K562 (cell line): ENCODE measurements at regions not wholly inside any gene's neighbourhood (a gene's known extent, or its start where the extent isn't known, plus 50 kb on each side); places are given as distances from the start of the nearest gene placed in this dataset.

Experiments
- ATAC-seq: fragments of 200-7000 bp; cut with Tn5 transposase; 3 replicates; pipeline ENCODE4 v1.9.1; 2020; ENCODE audit warnings: moderate library complexity
- BruUV-seq: library from RNA; stranded (reverse); fragments of 400-500 nt; replicated peaks from 2 replicates; lab custom pipeline; 2021; lab: Mats Ljungman, UMichigan
- CTCF ChIA-PET: fragments of 300-600 bp; formaldehyde crosslinking; extraction: SDS; loops from one replicate; lab custom pipeline; 2021; ENCODE audit warnings: low intra/inter-chr PET ratio; lab: Yijun Ruan, JAX
- POLR2A ChIA-PET: fragments of 300-600, 350-650 bp; sonication (Branson Sonifier 250); formaldehyde crosslinking; extraction: SDS; loops from one replicate; lab custom pipeline; 2021; ENCODE audit warnings: antibody characterized with exemption, inconsistent platforms; lab: Yijun Ruan, JAX
- DNase-seq, 4 experiments: peaks; one replicate each; pipeline versions ENCODE4 v3.0.0 to v3.0.0-alpha.2; 2011 to 2018; ENCODE audit warnings: low spot score in 3 of 4, mixed read lengths in 3 of 4; ENCODE audit errors: extremely low read depth in 1 of 4
- FAIRE-seq: peaks from 2 replicates; lab custom pipeline; 2011; peaks lifted over from hg19 to GRCh38; lab: Jason Lieb, UNC
- H2AFZ ChIP-seq: 2 replicates; pipeline ENCODE4 v1.6.0; 2011; ENCODE audit warnings: low read depth, low read length, control low read depth, inconsistent platforms
- H3K27ac ChIP-seq: fragments of 200-600 bp; 3 replicates; pipeline ENCODE4 v1.8.0; 2011; ENCODE audit warnings: low read depth, mild to moderate bottlenecking, control low read depth, inconsistent platforms, low read length, moderate library complexity, mixed read lengths; ENCODE audit errors: extremely low read depth
- H3K27me3 ChIP-seq, 2 experiments: fragments of 300-600 bp in 1 of 2; 2 replicates in 1 of 2; 3 replicates in 1 of 2; pipeline versions ENCODE4 v1.6.0 to v1.8.0; 2011; ENCODE audit warnings: inconsistent platforms in 2 of 2, low read length in 2 of 2, mild to moderate bottlenecking in 1 of 2, mixed read lengths in 1 of 2, moderate library complexity in 1 of 2; ENCODE audit not compliant: control insufficient read depth in 2 of 2, insufficient read depth in 2 of 2
- H3K36me3 ChIP-seq: fragments of 300-600 bp; 3 replicates; pipeline ENCODE4 v1.8.0; 2011; ENCODE audit warnings: mild to moderate bottlenecking, low read length, inconsistent platforms; ENCODE audit not compliant: control insufficient read depth, insufficient read depth
- H3K4me1 ChIP-seq, 2 experiments: fragments of 200-600 bp in 1 of 2; replicated peaks in 1 of 2; 2 replicates in 1 of 2; 3 replicates in 1 of 2; pipeline versions ENCODE4 v1.5.1 to v1.8.0; 2011; ENCODE audit warnings: inconsistent platforms in 2 of 2, low read length in 2 of 2, mild to moderate bottlenecking in 1 of 2, mixed read lengths in 1 of 2, moderate library complexity in 1 of 2; ENCODE audit not compliant: control insufficient read depth in 2 of 2, insufficient read depth in 2 of 2
- H3K4me2 ChIP-seq: 2 replicates; pipeline ENCODE4 v1.6.1; 2011; ENCODE audit warnings: low read length, control low read depth, inconsistent platforms, mixed read lengths; ENCODE audit not compliant: insufficient read depth
- H3K4me3 ChIP-seq: fragments of 200-600 bp; sonication (generic), shearing (Covaris generic); 2 replicates; pipeline ENCODE4 v1.5.1; 2016; ENCODE audit warnings: control low read depth, inconsistent platforms
- H3K79me2 ChIP-seq: fragments of 200-600 bp; 3 replicates; pipeline ENCODE4 v1.8.0; 2011; ENCODE audit warnings: low read length, inconsistent platforms; ENCODE audit not compliant: control insufficient read depth, insufficient read depth
- H3K9ac ChIP-seq, 2 experiments: 2 replicates each; pipeline versions ENCODE4 v1.6.0 to v1.6.1; 2011; ENCODE audit warnings: low read depth in 2 of 2, low read length in 2 of 2, control low read depth in 1 of 2, inconsistent platforms in 1 of 2, mild to moderate bottlenecking in 1 of 2, mixed read lengths in 1 of 2; ENCODE audit not compliant: insufficient read depth in 1 of 2
- H3K9me1 ChIP-seq: one replicate; pipeline ENCODE4 v1.6.0; 2011; ENCODE audit warnings: inconsistent platforms, mild to moderate bottlenecking, low read length, moderate library complexity; ENCODE audit not compliant: control insufficient read depth, insufficient read depth
- H3K9me3 ChIP-seq: replicated peaks from 2 replicates; pipeline ENCODE4 v1.5.1; 2011; ENCODE audit warnings: low read depth, low read length, inconsistent platforms; ENCODE audit not compliant: control insufficient read depth, insufficient read depth
- H4K20me1 ChIP-seq: replicated peaks from 2 replicates; pipeline ENCODE4 v1.6.1; 2011; ENCODE audit warnings: low read length, inconsistent platforms, mixed read lengths; ENCODE audit not compliant: control insufficient read depth, insufficient read depth
- ARID1B ChIP-seq: fragments of 450-650 bp; IDR thresholded peaks from 2 replicates; pipeline ENCODE4 v1.6.1; 2016; ENCODE audit warnings: antibody characterized with exemption, mild to moderate bottlenecking, inconsistent platforms
- ERF ChIP-seq: fragments of 450-650 bp; formaldehyde crosslinking; IDR thresholded peaks from 2 replicates; pipeline ENCODE4 v1.4.0; 2020; ENCODE audit warnings: mild to moderate bottlenecking, mixed read lengths
- FOS ChIP-seq: IDR thresholded peaks from 3 replicates; pipeline ENCODE4 v1.6.1; 2011; ENCODE audit not compliant: insufficient read length; ENCODE audit errors: extremely low read depth
- GTF2E2 ChIP-seq: fragments of 200-800 bp; sonication (Bioruptor generic); IDR thresholded peaks from 2 replicates; pipeline ENCODE4 v1.6.1; 2016; ENCODE audit warnings: missing genetic modification characterization, missing compliant biosample characterization
- L3MBTL2 ChIP-seq: fragments of 450-650 bp; IDR thresholded peaks from 2 replicates; pipeline ENCODE4 v1.6.1; 2016; ENCODE audit warnings: mild to moderate bottlenecking, moderate library complexity
- ZNF311 ChIP-seq: fragments of 250-450 bp; sonication (Bioruptor Pico); IDR thresholded peaks from 2 replicates; pipeline ENCODE4 v1.4.0; 2020; ENCODE audit warnings: mild to moderate bottlenecking, moderate library complexity
- WGBS: fragments of 100-300 bp; shearing (Covaris generic); methylation state at CpG from one replicate; pipeline ENCODE4 v1.1.6; 2016; ENCODE audit warnings: low coverage, mixed read lengths; ENCODE audit not compliant: insufficient coverage; ENCODE audit errors: missing lambda C conversion rate; 5-methylcytosine and 5-hydroxymethylcytosine counted together
- in situ Hi-C: fragments of 300-500 bp; cut with MboI; formaldehyde crosslinking; loops from 4 replicates; pipeline ENCODE4 v1.15.0; 2018; ENCODE audit warnings: inconsistent platforms, mixed read lengths
- intact Hi-C: fragments of 100-400 bp; cut with micrococcal nuclease; formaldehyde crosslinking; loops from 2 replicates; pipeline ENCODE4 v1.14.2; 2022
- TF ChIP-seq, protein P1 (sequence below): fragments of 450-650 bp; IDR thresholded peaks from 2 replicates; pipeline ENCODE4 v1.6.1; 2017; ENCODE audit warnings: antibody characterized with exemption, mild to moderate bottlenecking
- TF ChIP-seq, protein P2 (sequence below): fragments of 150-350 bp; conservative IDR thresholded peaks from 2 replicates; pipeline ENCODE4 v1.6.1; 2014; ENCODE audit warnings: low read length
- TF ChIP-seq, protein P3 (sequence below): fragments of 250-450 bp; sonication (Bioruptor Pico); IDR thresholded peaks from 2 replicates; pipeline ENCODE4 v1.5.0; 2021; ENCODE audit warnings: mild to moderate bottlenecking, borderline replicate concordance

DNA sequence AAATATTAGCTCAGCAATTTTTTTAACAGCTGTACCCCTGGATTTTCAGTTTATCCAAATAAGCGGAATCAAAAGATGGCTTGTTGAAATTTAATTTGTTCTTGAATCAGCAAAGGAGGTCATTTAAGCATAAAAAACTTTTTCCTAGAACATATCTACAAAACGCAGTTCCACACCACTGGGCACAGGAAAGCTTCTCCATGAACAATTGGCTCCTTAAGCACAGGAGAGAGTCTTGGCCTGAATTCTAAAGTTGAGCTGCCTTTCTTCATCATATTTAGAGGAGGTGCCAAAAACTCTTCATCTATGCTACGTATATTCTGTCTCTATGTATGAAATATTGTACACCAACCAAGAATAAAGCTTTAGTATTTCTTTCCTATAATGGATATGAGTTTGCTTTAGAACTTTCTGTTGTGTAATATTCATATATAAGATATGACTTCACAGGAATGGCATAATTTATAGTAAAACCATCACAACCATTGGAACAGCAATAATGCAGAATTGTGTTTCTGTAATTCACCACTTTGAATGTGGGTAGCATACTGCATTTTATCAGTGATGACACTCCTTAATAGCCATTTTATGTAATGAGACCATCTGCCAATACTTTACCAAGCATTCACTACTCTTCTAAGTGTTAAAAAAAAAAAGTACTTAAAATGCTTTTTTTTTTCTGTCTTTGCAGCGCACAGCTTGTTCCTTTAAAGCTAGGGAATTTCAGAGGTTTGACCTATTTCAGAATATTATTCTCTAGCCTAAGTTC, 263.7 kb downstream of the SLITRK6 start (continued):
- TF ChIP-seq, protein P1, sequence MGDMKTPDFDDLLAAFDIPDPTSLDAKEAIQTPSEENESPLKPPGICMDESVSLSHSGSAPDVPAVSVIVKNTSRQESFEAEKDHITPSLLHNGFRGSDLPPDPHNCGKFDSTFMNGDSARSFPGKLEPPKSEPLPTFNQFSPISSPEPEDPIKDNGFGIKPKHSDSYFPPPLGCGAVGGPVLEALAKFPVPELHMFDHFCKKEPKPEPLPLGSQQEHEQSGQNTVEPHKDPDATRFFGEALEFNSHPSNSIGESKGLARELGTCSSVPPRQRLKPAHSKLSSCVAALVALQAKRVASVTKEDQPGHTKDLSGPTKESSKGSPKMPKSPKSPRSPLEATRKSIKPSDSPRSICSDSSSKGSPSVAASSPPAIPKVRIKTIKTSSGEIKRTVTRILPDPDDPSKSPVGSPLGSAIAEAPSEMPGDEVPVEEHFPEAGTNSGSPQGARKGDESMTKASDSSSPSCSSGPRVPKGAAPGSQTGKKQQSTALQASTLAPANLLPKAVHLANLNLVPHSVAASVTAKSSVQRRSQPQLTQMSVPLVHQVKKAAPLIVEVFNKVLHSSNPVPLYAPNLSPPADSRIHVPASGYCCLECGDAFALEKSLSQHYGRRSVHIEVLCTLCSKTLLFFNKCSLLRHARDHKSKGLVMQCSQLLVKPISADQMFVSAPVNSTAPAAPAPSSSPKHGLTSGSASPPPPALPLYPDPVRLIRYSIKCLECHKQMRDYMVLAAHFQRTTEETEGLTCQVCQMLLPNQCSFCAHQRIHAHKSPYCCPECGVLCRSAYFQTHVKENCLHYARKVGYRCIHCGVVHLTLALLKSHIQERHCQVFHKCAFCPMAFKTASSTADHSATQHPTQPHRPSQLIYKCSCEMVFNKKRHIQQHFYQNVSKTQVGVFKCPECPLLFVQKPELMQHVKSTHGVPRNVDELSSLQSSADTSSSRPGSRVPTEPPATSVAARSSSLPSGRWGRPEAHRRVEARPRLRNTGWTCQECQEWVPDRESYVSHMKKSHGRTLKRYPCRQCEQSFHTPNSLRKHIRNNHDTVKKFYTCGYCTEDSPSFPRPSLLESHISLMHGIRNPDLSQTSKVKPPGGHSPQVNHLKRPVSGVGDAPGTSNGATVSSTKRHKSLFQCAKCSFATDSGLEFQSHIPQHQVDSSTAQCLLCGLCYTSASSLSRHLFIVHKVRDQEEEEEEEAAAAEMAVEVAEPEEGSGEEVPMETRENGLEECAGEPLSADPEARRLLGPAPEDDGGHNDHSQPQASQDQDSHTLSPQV: no peak
- TF ChIP-seq ERF (CRISPR knock-in tag): no peak
- no peak for TF ChIP-seq ARID1B

DNA sequence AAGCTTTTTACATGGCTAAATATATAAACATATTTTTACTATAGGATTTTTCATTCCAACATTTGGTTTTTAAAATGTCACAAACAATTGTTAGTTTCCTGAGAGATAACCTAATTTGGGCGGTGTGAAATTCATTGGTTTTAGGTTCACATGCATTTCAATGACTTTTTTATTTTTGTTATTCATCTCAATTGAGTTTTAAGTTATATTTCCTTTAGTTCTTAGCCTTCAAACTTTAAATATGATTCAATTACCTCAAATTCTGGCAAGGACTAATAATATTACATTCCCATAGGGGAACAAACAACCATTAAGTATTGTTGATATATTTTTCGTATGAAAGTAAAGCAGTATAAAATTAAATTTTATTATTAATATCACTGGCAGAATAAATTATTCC, 265.3 kb downstream of the SLITRK6 start:
- H3K79me2 ChIP-seq: no peaks in the 10 kb centered on the region
- intact Hi-C loops (no loop called here), in situ Hi-C loops (no loop called here)
- BruUV-seq: no TSS peak
- no peak overlapping the region for H2AFZ ChIP-seq
- no peak overlapping the region for H3K4me3 ChIP-seq
- no peak for DNase-seq
- no peak overlapping the region for H3K4me2 ChIP-seq
- H3K4me1 ChIP-seq: no peaks in the 10 kb centered on the region
- H3K9ac ChIP-seq: no peak overlapping the region
- ChIA-PET POLR2A (no interaction called here), CTCF (no interaction called here)
- H4K20me1 ChIP-seq: no peaks in the 10 kb centered on the region
- no peak overlapping the region for H3K27ac ChIP-seq
- no peak for FAIRE-seq
- no peaks in the 10 kb centered on the region for H3K36me3 ChIP-seq
- H3K9me3 ChIP-seq: no peaks in the 10 kb centered on the region
- 0% methylated on average over 2 of the region's 2 CpGs for WGBS
- ATAC-seq: no peak
- no peaks in the 10 kb centered on the region for H3K9me1 ChIP-seq
- no peaks in the 10 kb centered on the region for H3K27me3 ChIP-seq
- TF ChIP-seq L3MBTL2 (no peak), FOS (no peak), GTF2E2 (tag) (no peak), ZNF311 (CRISPR knock-in tag) (no peak)
- TF ChIP-seq, protein P2, sequence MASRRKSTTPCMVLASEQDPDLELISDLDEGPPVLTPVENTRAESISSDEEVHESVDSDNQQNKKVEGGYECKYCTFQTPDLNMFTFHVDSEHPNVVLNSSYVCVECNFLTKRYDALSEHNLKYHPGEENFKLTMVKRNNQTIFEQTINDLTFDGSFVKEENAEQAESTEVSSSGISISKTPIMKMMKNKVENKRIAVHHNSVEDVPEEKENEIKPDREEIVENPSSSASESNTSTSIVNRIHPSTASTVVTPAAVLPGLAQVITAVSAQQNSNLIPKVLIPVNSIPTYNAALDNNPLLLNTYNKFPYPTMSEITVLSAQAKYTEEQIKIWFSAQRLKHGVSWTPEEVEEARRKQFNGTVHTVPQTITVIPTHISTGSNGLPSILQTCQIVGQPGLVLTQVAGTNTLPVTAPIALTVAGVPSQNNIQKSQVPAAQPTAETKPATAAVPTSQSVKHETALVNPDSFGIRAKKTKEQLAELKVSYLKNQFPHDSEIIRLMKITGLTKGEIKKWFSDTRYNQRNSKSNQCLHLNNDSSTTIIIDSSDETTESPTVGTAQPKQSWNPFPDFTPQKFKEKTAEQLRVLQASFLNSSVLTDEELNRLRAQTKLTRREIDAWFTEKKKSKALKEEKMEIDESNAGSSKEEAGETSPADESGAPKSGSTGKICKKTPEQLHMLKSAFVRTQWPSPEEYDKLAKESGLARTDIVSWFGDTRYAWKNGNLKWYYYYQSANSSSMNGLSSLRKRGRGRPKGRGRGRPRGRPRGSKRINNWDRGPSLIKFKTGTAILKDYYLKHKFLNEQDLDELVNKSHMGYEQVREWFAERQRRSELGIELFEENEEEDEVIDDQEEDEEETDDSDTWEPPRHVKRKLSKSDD: no peak
- TF ChIP-seq, protein P3, sequence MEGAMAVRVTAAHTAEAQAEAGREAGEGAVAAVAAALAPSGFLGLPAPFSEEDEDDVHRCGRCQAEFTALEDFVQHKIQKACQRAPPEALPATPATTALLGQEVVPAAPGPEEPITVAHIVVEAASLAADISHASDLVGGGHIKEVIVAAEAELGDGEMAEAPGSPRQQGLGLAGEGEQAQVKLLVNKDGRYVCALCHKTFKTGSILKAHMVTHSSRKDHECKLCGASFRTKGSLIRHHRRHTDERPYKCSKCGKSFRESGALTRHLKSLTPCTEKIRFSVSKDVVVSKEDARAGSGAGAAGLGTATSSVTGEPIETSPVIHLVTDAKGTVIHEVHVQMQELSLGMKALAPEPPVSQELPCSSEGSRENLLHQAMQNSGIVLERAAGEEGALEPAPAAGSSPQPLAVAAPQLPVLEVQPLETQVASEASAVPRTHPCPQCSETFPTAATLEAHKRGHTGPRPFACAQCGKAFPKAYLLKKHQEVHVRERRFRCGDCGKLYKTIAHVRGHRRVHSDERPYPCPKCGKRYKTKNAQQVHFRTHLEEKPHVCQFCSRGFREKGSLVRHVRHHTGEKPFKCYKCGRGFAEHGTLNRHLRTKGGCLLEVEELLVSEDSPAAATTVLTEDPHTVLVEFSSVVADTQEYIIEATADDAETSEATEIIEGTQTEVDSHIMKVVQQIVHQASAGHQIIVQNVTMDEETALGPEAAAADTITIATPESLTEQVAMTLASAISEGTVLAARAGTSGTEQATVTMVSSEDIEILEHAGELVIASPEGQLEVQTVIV: no peak
